GM23338 (cell line): ENCODE measurements at regions not wholly inside any gene's neighbourhood (a gene's known extent, or its start where the extent isn't known, plus 50 kb on each side); places are given as distances from the start of the nearest gene placed in this dataset.

ENCODE experiments used
- ATAC-seq: fragments of 200-7000 bp; cut with Tn5 transposase; 3 replicates; pipeline ENCODE4 v1.9.1; 2020
- DNase-seq: peaks from one replicate; pipeline ENCODE4 v3.0.0-alpha.2; 2015; ENCODE audit warnings: low spot score
- H2AFZ ChIP-seq: fragments of 200-600 bp; sonication (generic); 2 replicates; pipeline ENCODE4 v1.8.0; 2016; ENCODE audit warnings: antibody characterized with exemption, mild to moderate bottlenecking, moderate library complexity
- H3F3A ChIP-seq: fragments of 200-600 bp; sonication (generic); replicated peaks from 2 replicates; pipeline ENCODE4 v1.8.0; 2017; ENCODE audit warnings: antibody characterized with exemption, mixed run types, low read depth
- H3K27ac ChIP-seq: fragments of 200-600 bp; sonication (generic); 2 replicates; pipeline ENCODE4 v1.6.1; 2016; ENCODE audit warnings: low read depth
- H3K27me3 ChIP-seq: fragments of 200-600 bp; sonication (generic); 2 replicates; pipeline ENCODE4 v1.8.0; 2016; ENCODE audit warnings: mild to moderate bottlenecking, mixed run types, moderate library complexity; ENCODE audit not compliant: insufficient read depth
- H3K36me3 ChIP-seq: fragments of 200-600 bp; sonication (generic); 2 replicates; pipeline ENCODE4 v1.8.0; 2016; ENCODE audit warnings: mild to moderate bottlenecking; ENCODE audit not compliant: insufficient read depth
- H3K4me1 ChIP-seq: fragments of 200-600 bp; sonication (generic); 2 replicates; pipeline ENCODE4 v1.8.0; 2016; ENCODE audit warnings: mild to moderate bottlenecking, moderate library complexity; ENCODE audit not compliant: insufficient read depth
- H3K4me2 ChIP-seq: fragments of 200-600 bp; sonication (generic); 2 replicates; pipeline ENCODE4 v1.7.1; 2017; ENCODE audit warnings: mixed run types
- H3K4me3 ChIP-seq: fragments of 200-600 bp; sonication (generic); 2 replicates; pipeline ENCODE4 v1.6.1; 2016; ENCODE audit warnings: mixed run types
- H3K79me2 ChIP-seq: fragments of 200-600 bp; sonication (generic); replicated peaks from 2 replicates; pipeline ENCODE4 v1.8.0; 2017; ENCODE audit warnings: mild to moderate bottlenecking; ENCODE audit not compliant: insufficient read depth
- H3K9me2 ChIP-seq: fragments of 200-600 bp; sonication (generic); 2 replicates; pipeline ENCODE4 v1.8.0; 2017; ENCODE audit not compliant: insufficient read depth
- H4K20me1 ChIP-seq: fragments of 200-600 bp; sonication (generic); replicated peaks from 2 replicates; pipeline ENCODE4 v1.8.0; 2017; ENCODE audit warnings: mild to moderate bottlenecking; ENCODE audit not compliant: insufficient read depth
- H3K27ac Mint-ChIP-seq: 2 replicates; pipeline ENCODE4 v1.8.0; 2020; ENCODE audit warnings: inconsistent platforms, mild to moderate bottlenecking, moderate library complexity, mixed read lengths
- H3K27me3 Mint-ChIP-seq: 3 replicates; pipeline ENCODE4 v1.8.0; 2022; ENCODE audit warnings: low read depth, mild to moderate bottlenecking, moderate library complexity, mixed read lengths, inconsistent platforms; ENCODE audit not compliant: insufficient read depth, poor library complexity
- H3K36me3 Mint-ChIP-seq: 3 replicates; pipeline ENCODE4 v1.8.0; 2021; ENCODE audit warnings: low read depth, mild to moderate bottlenecking, inconsistent platforms, moderate library complexity, mixed read lengths
- H3K4me1 Mint-ChIP-seq: 3 replicates; pipeline ENCODE4 v1.8.0; 2020; ENCODE audit warnings: mild to moderate bottlenecking, inconsistent platforms, mixed read lengths
- H3K4me3 Mint-ChIP-seq: 3 replicates; pipeline ENCODE4 v1.8.0; 2021; ENCODE audit warnings: moderate library complexity, mild to moderate bottlenecking, inconsistent platforms, mixed read lengths
- H3K9me3 Mint-ChIP-seq: 3 replicates; pipeline ENCODE4 v1.8.0; 2020; ENCODE audit warnings: moderate library complexity, mild to moderate bottlenecking, inconsistent platforms, mixed read lengths
- JUNB ChIP-seq: IDR thresholded peaks from one replicate; pipeline ENCODE4 v1.6.1; 2016; ENCODE audit warnings: antibody characterized with exemption; ENCODE audit not compliant: unreplicated experiment
- NANOG ChIP-seq: IDR thresholded peaks from 2 replicates; pipeline ENCODE4 v1.6.1; 2016; ENCODE audit warnings: antibody characterized with exemption, borderline replicate concordance
- TF ChIP-seq, protein P1 (sequence below): fragments of 250-450 bp; sonication (Bioruptor Pico); IDR thresholded peaks from 2 replicates; pipeline ENCODE4 v1.5.0; 2020; ENCODE audit warnings: mild to moderate bottlenecking, moderate library complexity
- TF ChIP-seq, protein P2 (sequence below): IDR thresholded peaks from 2 replicates; pipeline ENCODE4 v1.6.1; 2016; ENCODE audit warnings: antibody characterized with exemption

DNA sequence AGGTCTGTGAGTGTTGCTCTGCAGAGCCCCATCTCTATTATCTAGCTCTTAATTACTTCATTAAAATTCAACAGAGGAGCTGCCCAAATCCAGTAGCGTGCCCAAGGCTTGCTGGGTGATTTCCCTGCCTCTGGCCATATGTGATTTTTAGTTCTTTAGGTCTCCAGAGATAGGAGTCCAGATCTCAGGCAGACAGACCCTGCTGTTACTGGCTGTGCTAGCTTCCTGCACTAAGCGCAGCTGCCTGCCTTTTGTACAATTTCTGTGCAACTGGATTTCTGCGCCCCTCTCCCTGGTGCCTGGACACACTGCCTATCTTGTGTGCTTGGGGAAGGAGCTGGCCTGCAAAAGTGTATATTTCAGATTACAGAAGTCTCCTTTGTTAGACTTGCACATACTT lies 136.5 kb downstream of the TDRD15 start (continued):
- TF ChIP-seq, protein P1, sequence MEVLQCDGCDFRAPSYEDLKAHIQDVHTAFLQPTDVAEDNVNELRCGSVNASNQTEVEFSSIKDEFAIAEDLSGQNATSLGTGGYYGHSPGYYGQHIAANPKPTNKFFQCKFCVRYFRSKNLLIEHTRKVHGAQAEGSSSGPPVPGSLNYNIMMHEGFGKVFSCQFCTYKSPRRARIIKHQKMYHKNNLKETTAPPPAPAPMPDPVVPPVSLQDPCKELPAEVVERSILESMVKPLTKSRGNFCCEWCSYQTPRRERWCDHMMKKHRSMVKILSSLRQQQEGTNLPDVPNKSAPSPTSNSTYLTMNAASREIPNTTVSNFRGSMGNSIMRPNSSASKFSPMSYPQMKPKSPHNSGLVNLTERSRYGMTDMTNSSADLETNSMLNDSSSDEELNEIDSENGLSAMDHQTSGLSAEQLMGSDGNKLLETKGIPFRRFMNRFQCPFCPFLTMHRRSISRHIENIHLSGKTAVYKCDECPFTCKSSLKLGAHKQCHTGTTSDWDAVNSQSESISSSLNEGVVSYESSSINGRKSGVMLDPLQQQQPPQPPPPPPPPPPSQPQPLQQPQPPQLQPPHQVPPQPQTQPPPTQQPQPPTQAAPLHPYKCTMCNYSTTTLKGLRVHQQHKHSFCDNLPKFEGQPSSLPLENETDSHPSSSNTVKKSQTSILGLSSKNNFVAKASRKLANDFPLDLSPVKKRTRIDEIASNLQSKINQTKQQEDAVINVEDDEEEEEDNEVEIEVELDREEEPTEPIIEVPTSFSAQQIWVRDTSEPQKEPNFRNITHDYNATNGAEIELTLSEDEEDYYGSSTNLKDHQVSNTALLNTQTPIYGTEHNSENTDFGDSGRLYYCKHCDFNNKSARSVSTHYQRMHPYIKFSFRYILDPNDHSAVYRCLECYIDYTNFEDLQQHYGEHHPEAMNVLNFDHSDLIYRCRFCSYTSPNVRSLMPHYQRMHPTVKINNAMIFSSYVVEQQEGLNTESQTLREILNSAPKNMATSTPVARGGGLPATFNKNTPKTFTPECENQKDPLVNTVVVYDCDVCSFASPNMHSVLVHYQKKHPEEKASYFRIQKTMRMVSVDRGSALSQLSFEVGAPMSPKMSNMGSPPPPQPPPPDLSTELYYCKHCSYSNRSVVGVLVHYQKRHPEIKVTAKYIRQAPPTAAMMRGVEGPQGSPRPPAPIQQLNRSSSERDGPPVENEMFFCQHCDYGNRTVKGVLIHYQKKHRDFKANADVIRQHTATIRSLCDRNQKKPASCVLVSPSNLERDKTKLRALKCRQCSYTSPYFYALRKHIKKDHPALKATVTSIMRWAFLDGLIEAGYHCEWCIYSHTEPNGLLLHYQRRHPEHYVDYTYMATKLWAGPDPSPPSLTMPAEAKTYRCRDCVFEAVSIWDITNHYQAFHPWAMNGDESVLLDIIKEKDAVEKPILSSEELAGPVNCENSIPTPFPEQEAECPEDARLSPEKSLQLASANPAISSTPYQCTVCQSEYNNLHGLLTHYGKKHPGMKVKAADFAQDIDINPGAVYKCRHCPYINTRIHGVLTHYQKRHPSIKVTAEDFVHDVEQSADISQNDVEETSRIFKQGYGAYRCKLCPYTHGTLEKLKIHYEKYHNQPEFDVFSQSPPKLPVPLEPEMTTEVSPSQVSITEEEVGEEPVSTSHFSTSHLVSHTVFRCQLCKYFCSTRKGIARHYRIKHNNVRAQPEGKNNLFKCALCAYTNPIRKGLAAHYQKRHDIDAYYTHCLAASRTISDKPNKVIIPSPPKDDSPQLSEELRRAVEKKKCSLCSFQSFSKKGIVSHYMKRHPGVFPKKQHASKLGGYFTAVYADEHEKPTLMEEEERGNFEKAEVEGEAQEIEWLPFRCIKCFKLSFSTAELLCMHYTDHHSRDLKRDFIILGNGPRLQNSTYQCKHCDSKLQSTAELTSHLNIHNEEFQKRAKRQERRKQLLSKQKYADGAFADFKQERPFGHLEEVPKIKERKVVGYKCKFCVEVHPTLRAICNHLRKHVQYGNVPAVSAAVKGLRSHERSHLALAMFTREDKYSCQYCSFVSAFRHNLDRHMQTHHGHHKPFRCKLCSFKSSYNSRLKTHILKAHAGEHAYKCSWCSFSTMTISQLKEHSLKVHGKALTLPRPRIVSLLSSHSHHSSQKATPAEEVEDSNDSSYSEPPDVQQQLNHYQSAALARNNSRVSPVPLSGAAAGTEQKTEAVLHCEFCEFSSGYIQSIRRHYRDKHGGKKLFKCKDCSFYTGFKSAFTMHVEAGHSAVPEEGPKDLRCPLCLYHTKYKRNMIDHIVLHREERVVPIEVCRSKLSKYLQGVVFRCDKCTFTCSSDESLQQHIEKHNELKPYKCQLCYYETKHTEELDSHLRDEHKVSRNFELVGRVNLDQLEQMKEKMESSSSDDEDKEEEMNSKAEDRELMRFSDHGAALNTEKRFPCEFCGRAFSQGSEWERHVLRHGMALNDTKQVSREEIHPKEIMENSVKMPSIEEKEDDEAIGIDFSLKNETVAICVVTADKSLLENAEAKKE (CRISPR knock-in tag), result no peak
- TF ChIP-seq NANOG, result no peak
- TF ChIP-seq, protein P2, sequence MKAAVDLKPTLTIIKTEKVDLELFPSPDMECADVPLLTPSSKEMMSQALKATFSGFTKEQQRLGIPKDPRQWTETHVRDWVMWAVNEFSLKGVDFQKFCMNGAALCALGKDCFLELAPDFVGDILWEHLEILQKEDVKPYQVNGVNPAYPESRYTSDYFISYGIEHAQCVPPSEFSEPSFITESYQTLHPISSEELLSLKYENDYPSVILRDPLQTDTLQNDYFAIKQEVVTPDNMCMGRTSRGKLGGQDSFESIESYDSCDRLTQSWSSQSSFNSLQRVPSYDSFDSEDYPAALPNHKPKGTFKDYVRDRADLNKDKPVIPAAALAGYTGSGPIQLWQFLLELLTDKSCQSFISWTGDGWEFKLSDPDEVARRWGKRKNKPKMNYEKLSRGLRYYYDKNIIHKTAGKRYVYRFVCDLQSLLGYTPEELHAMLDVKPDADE, result no peak

DNA sequence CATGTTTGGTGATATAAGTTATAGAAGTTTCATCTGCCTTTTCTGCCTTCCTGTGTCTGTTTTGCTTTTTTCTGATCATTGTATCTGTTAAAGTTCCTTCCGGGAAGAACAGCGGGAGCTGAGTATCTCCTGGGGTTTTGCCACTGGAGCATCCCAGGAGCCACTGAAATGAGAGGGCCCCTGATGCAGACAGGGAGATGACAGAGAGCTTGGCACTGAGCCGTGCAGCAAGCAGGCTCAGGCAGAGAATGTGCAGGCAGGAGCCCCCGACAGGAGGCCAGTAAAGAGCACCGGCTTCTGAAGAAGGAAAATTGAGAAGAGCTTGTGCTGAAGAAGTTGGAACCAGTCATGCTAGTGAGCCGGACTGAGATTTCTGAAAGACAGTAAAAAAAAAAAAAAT lies 137.8 kb downstream of the TDRD15 start:
- no peaks in the 10 kb centered on the region for H3K27me3 ChIP-seq
- TF ChIP-seq JUNB, result no peak
- H3K27ac Mint-ChIP-seq, result no peak overlapping the region
- no peak for ATAC-seq
- H3K4me1 ChIP-seq, result no peaks in the 10 kb centered on the region
- H3K4me2 ChIP-seq, result no peak overlapping the region
- no peak overlapping the region for H3K27ac ChIP-seq
- H3K9me3 Mint-ChIP-seq, result no peaks in the 10 kb centered on the region
- H3K4me1 Mint-ChIP-seq, result peaks cover 24% of the 10 kb centered on the region
- DNase-seq, result no peak
- no peaks in the 10 kb centered on the region for H4K20me1 ChIP-seq
- H3K36me3 Mint-ChIP-seq, result no peaks in the 10 kb centered on the region
- no peaks in the 10 kb centered on the region for H3K36me3 ChIP-seq
- H3F3A ChIP-seq, result no peaks in the 10 kb centered on the region
- no peak overlapping the region for H3K4me3 Mint-ChIP-seq
- no peaks in the 10 kb centered on the region for H3K9me2 ChIP-seq
- H3K79me2 ChIP-seq, result no peaks in the 10 kb centered on the region
- H2AFZ ChIP-seq, result no peak overlapping the region
- peaks cover 4% of the 10 kb centered on the region for H3K27me3 Mint-ChIP-seq
- H3K4me3 ChIP-seq, result no peak overlapping the region
